ENCODE measurements at regions not wholly inside any gene's neighbourhood (a gene's known extent, or its start where the extent isn't known, plus 50 kb on each side); places are given as distances from the start of the nearest gene placed in this dataset.

GRCh38 chr2:228801451-228801850 lies 469.6 kb downstream of the PID1 start:
- TF ChIP-seq, protein P1, sequence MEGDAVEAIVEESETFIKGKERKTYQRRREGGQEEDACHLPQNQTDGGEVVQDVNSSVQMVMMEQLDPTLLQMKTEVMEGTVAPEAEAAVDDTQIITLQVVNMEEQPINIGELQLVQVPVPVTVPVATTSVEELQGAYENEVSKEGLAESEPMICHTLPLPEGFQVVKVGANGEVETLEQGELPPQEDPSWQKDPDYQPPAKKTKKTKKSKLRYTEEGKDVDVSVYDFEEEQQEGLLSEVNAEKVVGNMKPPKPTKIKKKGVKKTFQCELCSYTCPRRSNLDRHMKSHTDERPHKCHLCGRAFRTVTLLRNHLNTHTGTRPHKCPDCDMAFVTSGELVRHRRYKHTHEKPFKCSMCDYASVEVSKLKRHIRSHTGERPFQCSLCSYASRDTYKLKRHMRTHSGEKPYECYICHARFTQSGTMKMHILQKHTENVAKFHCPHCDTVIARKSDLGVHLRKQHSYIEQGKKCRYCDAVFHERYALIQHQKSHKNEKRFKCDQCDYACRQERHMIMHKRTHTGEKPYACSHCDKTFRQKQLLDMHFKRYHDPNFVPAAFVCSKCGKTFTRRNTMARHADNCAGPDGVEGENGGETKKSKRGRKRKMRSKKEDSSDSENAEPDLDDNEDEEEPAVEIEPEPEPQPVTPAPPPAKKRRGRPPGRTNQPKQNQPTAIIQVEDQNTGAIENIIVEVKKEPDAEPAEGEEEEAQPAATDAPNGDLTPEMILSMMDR (IDR thresholded peaks at IDR 0.05; ENCODE audit: insufficient read depth, low read depth, low read length, missing control alignments): no peak
- H3K4me3 ChIP-seq (ENCODE audit: low read depth, low read length): no peak overlapping the region
- DNase-seq (ENCODE audit: low read depth): no peak

GRCh38 chr2:228799208-228799588 lies 471.9 kb downstream of the PID1 start:
- no peak overlapping the region for H3K4me3 ChIP-seq (ENCODE audit: low read depth, low read length)
- TF ChIP-seq, protein P1 (IDR thresholded peaks at IDR 0.05; ENCODE audit: insufficient read depth, low read depth, low read length, missing control alignments): no peak
- DNase-seq (ENCODE audit: low read depth): no peak

DNA sequence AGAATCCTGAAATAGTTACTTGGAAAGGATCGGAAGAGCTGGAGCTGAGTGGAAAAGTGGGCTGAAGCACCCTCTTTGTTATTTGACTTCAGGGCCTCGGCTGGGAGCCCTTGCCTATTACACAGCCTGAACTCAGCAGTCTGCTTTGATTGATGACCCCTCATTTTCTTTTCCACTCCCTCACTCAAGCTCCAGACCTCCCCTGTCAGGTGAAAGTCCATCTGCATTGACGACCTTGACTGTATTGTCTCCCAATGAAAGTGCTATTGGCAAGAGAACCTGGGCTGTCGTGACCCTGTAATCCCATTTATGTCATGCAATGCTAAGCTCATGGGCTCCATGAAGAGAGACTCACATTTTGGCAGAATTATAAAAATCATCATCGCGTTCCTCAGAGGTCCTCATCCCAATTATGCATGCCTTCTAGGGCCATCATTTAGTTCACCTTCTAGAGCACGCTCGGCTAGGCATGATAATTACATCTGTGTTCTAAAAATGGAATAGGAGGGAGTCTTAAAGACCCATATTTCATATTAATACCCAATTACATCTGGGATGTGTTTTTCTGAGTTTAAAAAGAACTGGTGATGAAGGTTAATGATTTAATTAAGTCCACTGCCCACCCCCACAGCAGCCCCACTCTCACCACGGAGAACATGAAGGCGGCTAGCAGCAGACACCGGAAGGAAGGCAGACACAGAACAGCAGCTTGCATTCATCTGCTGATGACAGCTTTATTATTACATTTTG lies 472.5 kb downstream of the PID1 start:
- TF ChIP-seq, protein P1 (IDR thresholded peaks at IDR 0.05; ENCODE audit: insufficient read depth, low read depth, low read length, missing control alignments): no peak
- H3K4me3 ChIP-seq (ENCODE audit: low read depth, low read length): no peak overlapping the region
- DNase-seq (ENCODE audit: low read depth): no peak

GRCh38 chr2:228796386-228796785 lies 474.7 kb downstream of the PID1 start:
- TF ChIP-seq, protein P1 (IDR thresholded peaks at IDR 0.05; ENCODE audit: insufficient read depth, low read depth, low read length, missing control alignments): no peak
- no peak for DNase-seq (ENCODE audit: low read depth)
- no peak overlapping the region for H3K4me3 ChIP-seq (ENCODE audit: low read depth, low read length)

DNA sequence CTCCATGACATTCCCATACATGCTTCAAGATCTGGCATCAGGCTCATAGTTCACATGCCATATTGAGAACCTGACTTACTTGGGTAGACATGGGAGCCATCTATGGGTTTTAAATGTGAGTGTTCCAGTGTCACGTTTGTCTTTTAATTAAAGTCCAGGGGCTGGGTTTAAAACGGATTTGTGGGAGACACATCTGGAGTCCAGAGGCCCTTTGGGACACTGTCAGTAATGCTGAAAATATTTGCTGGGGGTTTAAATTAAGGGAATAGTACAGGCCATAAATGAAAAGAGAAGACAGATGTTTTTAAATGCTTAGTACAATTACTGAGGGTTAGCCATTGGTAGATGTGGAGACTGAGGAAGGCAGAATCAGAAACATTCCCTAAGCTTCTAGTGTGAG lies 478.0 kb downstream of the PID1 start:
- TF ChIP-seq, protein P1 (IDR thresholded peaks at IDR 0.05; ENCODE audit: insufficient read depth, low read depth, low read length, missing control alignments): no peak
- H3K4me3 ChIP-seq (ENCODE audit: low read depth, low read length): no peak overlapping the region
- no peak for DNase-seq (ENCODE audit: low read depth)

DNA sequence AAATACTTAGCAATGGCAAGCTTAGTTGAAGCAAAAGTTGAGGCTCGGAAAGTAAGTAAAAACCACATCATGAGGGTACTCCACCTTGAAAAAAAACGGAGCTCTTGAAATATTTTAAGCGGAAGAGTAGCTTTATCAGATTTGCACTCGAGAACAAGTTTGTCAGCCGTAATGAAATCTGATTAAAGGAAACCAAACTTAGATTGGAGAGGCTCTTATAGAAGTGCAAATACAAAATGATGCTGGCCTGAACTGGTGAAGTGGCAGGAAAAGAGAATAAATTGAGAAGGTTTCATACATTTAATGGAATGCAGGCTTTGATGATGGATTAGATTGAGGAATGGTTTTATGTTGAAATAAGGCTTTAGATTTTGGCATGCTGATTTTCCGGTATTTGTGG lies 484.2 kb downstream of the PID1 start:
- DNase-seq (ENCODE audit: low read depth): no peak
- TF ChIP-seq, protein P1 (IDR thresholded peaks at IDR 0.05; ENCODE audit: insufficient read depth, low read depth, low read length, missing control alignments): no peak
- no peak overlapping the region for H3K4me3 ChIP-seq (ENCODE audit: low read depth, low read length)

DNA sequence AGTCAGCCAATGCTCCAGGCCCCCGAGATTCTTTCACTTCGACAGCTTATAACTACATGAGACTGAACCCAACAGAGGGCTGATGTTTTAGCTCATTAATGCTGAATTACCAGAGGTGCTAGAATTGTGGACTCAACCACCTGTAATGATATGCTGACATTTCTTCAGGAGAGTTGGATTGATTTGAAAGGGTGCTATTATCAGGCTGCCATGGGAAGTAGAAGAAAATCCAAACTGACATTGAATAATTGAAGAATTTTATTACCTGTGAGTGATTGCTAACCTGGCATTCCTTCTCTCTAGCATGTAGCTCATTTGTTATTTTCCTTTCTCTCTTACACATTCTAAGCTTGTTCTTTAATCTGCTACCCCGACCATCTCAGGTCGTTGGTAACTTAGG lies 488.8 kb downstream of the PID1 start:
- TF ChIP-seq, protein P1 (IDR thresholded peaks at IDR 0.05; ENCODE audit: insufficient read depth, low read depth, low read length, missing control alignments): no peak
- no peak overlapping the region for H3K4me3 ChIP-seq (ENCODE audit: low read depth, low read length)
- DNase-seq (ENCODE audit: low read depth): no peak

Data from GM12865 (cell line).